Endothelial cell of umbilical vein (primary cell): ENCODE measurements at regions not wholly inside any gene's neighbourhood (a gene's known extent, or its start where the extent isn't known, plus 50 kb on each side); places are given as distances from the start of the nearest gene placed in this dataset.

Source experiments
- BruUV-seq: library from RNA; stranded (reverse); fragments of 400-500 nt; replicated peaks from 2 replicates; lab custom pipeline; 2021; lab: Mats Ljungman, UMichigan
- CTCF ChIA-PET: fragments of 300-600, 350-600 bp; sonication (Branson Sonifier 250); formaldehyde crosslinking; loops from one replicate; lab custom pipeline; 2021; ENCODE audit warnings: antibody characterized with exemption, inconsistent platforms; lab: Charles Lee
- POLR2A ChIA-PET: fragments of 300-600, 350-600 bp; sonication (Branson Sonifier 250); formaldehyde crosslinking; loops from one replicate; lab custom pipeline; 2021; ENCODE audit warnings: antibody characterized with exemption, inconsistent platforms; lab: Charles Lee
- DNase-seq: peaks from one replicate; pipeline ENCODE4 v3.0.0-alpha.2; 2011; ENCODE audit warnings: low read depth, low spot score
- FAIRE-seq: peaks from 2 replicates; lab custom pipeline; 2011; peaks lifted over from hg19 to GRCh38; lab: Jason Lieb, UNC
- H2AFZ ChIP-seq: 2 replicates; pipeline ENCODE4 v1.6.0; 2012; ENCODE audit warnings: low read depth, low read length, control low read depth, inconsistent platforms
- H3K27ac ChIP-seq: 2 replicates; pipeline ENCODE4 v1.5.1; 2011; ENCODE audit warnings: low read depth, mild to moderate bottlenecking, control low read depth, low read length, moderate library complexity; ENCODE audit not compliant: insufficient read depth
- H3K27me3 ChIP-seq, 2 experiments: 2 replicates each; pipeline versions ENCODE4 v1.6.0 to v1.6.1; 2011; ENCODE audit warnings: low read length in 2 of 2, mixed read lengths in 1 of 2; ENCODE audit not compliant: control insufficient read depth in 2 of 2, insufficient read depth in 2 of 2
- H3K36me3 ChIP-seq, 2 experiments: 2 replicates in 1 of 2; 3 replicates in 1 of 2; pipeline ENCODE4 v1.5.1; 2011; ENCODE audit warnings: low read length in 2 of 2, mild to moderate bottlenecking in 1 of 2, moderate library complexity in 1 of 2; ENCODE audit not compliant: control insufficient read depth in 2 of 2, insufficient read depth in 2 of 2; ENCODE audit errors: extremely low read depth in 1 of 2
- H3K4me1 ChIP-seq: 3 replicates; pipeline ENCODE4 v1.5.1; 2011; ENCODE audit warnings: mild to moderate bottlenecking, low read length; ENCODE audit not compliant: control insufficient read depth, insufficient read depth; ENCODE audit errors: extremely low read depth
- H3K4me2 ChIP-seq: 2 replicates; pipeline ENCODE4 v1.6.1; 2011; ENCODE audit warnings: low read length, control low read depth, mixed read lengths; ENCODE audit not compliant: insufficient read depth
- H3K4me3 ChIP-seq, 3 experiments: fragments of 200-600 bp in 1 of 3; sonication (generic), shearing (Covaris generic) in 1 of 3; replicated peaks in 1 of 3; 2 replicates each; pipeline ENCODE4 v1.5.1; 2011 to 2016; ENCODE audit warnings: control low read depth in 3 of 3, low read length in 3 of 3, mild to moderate bottlenecking in 2 of 3, inconsistent platforms in 1 of 3, low read depth in 1 of 3, moderate library complexity in 1 of 3; ENCODE audit not compliant: insufficient read depth in 1 of 3
- H3K79me2 ChIP-seq: 2 replicates; pipeline ENCODE4 v1.6.0; 2012; ENCODE audit warnings: low read length, inconsistent platforms; ENCODE audit not compliant: control insufficient read depth, insufficient read depth
- H3K9ac ChIP-seq: replicated peaks from 2 replicates; pipeline ENCODE3; 2011; ENCODE audit warnings: low read length, control low read depth; ENCODE audit not compliant: insufficient read depth; ENCODE audit errors: extremely low read depth
- H3K9me1 ChIP-seq: replicated peaks from 3 replicates; pipeline ENCODE4 v1.6.0; 2011; ENCODE audit warnings: mild to moderate bottlenecking, low read length; ENCODE audit not compliant: control insufficient read depth, insufficient read depth; ENCODE audit errors: extremely low read depth
- H3K9me3 ChIP-seq: replicated peaks from 2 replicates; pipeline ENCODE4 v1.5.1; 2012; ENCODE audit warnings: low read length, inconsistent platforms; ENCODE audit not compliant: control insufficient read depth, insufficient read depth
- H4K20me1 ChIP-seq: replicated peaks from 2 replicates; pipeline ENCODE3; 2011; ENCODE audit warnings: mild to moderate bottlenecking, low read length; ENCODE audit not compliant: control insufficient read depth, insufficient read depth; ENCODE audit errors: extremely low read depth
- EZH2 ChIP-seq: IDR thresholded peaks from 2 replicates; pipeline ENCODE4 v1.6.1; 2012; ENCODE audit warnings: borderline replicate concordance, low read depth, mild to moderate bottlenecking, moderate library complexity, low read length, inconsistent platforms; ENCODE audit not compliant: severe bottlenecking
- FOS ChIP-seq: IDR thresholded peaks from 2 replicates; pipeline ENCODE4 v1.6.1; 2011; ENCODE audit warnings: mild to moderate bottlenecking, low read length, moderate library complexity, borderline replicate concordance; ENCODE audit not compliant: insufficient read depth
- GATA2 ChIP-seq: IDR thresholded peaks from 2 replicates; pipeline ENCODE4 v1.7.0; 2011; ENCODE audit warnings: low read depth, mild to moderate bottlenecking, moderate library complexity, mixed read lengths, low read length; ENCODE audit not compliant: insufficient read length, insufficient read depth
- JUN ChIP-seq: IDR thresholded peaks from 2 replicates; pipeline ENCODE4 v1.6.1; 2011; ENCODE audit warnings: borderline replicate concordance, low read depth; ENCODE audit not compliant: insufficient read length, insufficient read depth
- MYC ChIP-seq: IDR thresholded peaks from one replicate; pipeline ENCODE4 v1.6.1; 2011; ENCODE audit warnings: mild to moderate bottlenecking, low read depth, low read length
- POLR2A ChIP-seq: IDR thresholded peaks from 2 replicates; pipeline ENCODE4 v1.6.1; 2012; ENCODE audit warnings: low read depth, mild to moderate bottlenecking, control low read depth, low read length
- POLR2AphosphoS5 ChIP-seq: IDR thresholded peaks from 2 replicates; pipeline ENCODE4 v1.6.1; 2012; ENCODE audit warnings: low read depth, mild to moderate bottlenecking, control low read depth, low read length, moderate library complexity; ENCODE audit not compliant: insufficient read depth
- dilution Hi-C: fragments of 300-500 bp; cut with MboI; formaldehyde crosslinking; loops from one replicate; pipeline ENCODE4 v1.15.0; 2019; ENCODE audit warnings: low sequenced_read_pairs; ENCODE audit not compliant: extremely low pct_ligation_motif_present
- intact Hi-C: fragments of 100-400 bp; cut with micrococcal nuclease; formaldehyde crosslinking; loops from one replicate; pipeline ENCODE4 v1.10.0; 2022
- TF ChIP-seq, protein P1 (sequence below), 2 donors: IDR thresholded peaks; 1 replicate in 1 of 2; 2 replicates in 1 of 2; pipeline ENCODE4 v1.5.1; 2011; ENCODE audit warnings: low read length in 2 of 2, mild to moderate bottlenecking in 2 of 2, moderate library complexity in 2 of 2, control low read depth in 1 of 2, inconsistent platforms in 1 of 2, low read depth in 1 of 2; ENCODE audit not compliant: insufficient read depth in 1 of 2; ENCODE audit errors: extremely low read depth in 1 of 2
- TF ChIP-seq, protein P2 (sequence below): IDR thresholded peaks from 2 replicates; pipeline ENCODE4 v1.6.1; 2011; ENCODE audit not compliant: insufficient read depth, insufficient read length

DNA sequence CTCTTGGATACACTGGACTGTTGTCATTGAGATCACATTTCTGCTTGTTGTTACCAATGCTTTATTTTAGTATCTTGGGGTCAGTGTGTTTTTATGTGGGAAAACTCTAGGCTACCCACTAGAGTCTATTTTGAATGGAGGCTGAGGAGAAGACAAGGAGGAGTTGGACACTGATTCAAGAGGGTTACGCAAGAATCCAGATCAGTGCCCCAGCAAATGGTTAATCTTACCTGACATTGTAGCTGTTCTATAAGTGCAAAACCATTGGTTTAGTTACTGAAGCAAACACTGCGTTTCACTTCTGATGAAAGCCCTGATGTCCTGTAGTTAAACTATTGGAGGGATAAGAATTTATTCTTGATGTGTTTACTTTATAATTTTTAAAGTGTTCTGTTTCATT, 331.1 kb upstream of the NR3C2 start:
- TF ChIP-seq FOS (no peak), POLR2A (no peak), GATA2 (no peak), EZH2 (no peak), MYC (no peak), JUN (no peak), POLR2AphosphoS5 (no peak)
- TF ChIP-seq, protein P1, sequence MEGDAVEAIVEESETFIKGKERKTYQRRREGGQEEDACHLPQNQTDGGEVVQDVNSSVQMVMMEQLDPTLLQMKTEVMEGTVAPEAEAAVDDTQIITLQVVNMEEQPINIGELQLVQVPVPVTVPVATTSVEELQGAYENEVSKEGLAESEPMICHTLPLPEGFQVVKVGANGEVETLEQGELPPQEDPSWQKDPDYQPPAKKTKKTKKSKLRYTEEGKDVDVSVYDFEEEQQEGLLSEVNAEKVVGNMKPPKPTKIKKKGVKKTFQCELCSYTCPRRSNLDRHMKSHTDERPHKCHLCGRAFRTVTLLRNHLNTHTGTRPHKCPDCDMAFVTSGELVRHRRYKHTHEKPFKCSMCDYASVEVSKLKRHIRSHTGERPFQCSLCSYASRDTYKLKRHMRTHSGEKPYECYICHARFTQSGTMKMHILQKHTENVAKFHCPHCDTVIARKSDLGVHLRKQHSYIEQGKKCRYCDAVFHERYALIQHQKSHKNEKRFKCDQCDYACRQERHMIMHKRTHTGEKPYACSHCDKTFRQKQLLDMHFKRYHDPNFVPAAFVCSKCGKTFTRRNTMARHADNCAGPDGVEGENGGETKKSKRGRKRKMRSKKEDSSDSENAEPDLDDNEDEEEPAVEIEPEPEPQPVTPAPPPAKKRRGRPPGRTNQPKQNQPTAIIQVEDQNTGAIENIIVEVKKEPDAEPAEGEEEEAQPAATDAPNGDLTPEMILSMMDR (IDR thresholded peaks at IDR 0.05; ENCODE audit: extremely low read depth in 1 of 2, insufficient read depth in 1 of 2, low read depth in 1 of 2, low read length in 2 of 2): no peak
- TF ChIP-seq, protein P2, sequence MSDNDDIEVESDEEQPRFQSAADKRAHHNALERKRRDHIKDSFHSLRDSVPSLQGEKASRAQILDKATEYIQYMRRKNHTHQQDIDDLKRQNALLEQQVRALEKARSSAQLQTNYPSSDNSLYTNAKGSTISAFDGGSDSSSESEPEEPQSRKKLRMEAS: no peak
- H4K20me1 ChIP-seq: no peaks in the 10 kb centered on the region
- H3K27ac ChIP-seq: no peak overlapping the region
- H3K36me3 ChIP-seq: no peaks in the 10 kb centered on the region
- dilution Hi-C loops (no loop called here), intact Hi-C loops (no loop called here)
- no peak overlapping the region for H3K4me2 ChIP-seq
- ChIA-PET POLR2A (no interaction called here), CTCF (no interaction called here)
- H2AFZ ChIP-seq: no peak overlapping the region
- no TSS peak for BruUV-seq
- no peaks in the 10 kb centered on the region for H3K4me1 ChIP-seq
- H3K9me1 ChIP-seq: no peaks in the 10 kb centered on the region
- no peak overlapping the region for H3K4me3 ChIP-seq
- DNase-seq: no peak
- H3K9ac ChIP-seq: no peak overlapping the region
- no peaks in the 10 kb centered on the region for H3K79me2 ChIP-seq
- H3K27me3 ChIP-seq: no peaks in the 10 kb centered on the region
- no peak for FAIRE-seq
- H3K9me3 ChIP-seq: no peaks in the 10 kb centered on the region
